DOHH2 (cell line): ENCODE measurements at regions not wholly inside any gene's neighbourhood (a gene's known extent, or its start where the extent isn't known, plus 50 kb on each side); places are given as distances from the start of the nearest gene placed in this dataset.

ENCODE experiments used
- H3F3A ChIP-seq: fragments of 200-600 bp; sonication (generic), shearing (Covaris generic); 2 replicates; pipeline ENCODE4 v1.6.0; 2016; ENCODE audit warnings: antibody characterized with exemption, mild to moderate bottlenecking; ENCODE audit not compliant: control insufficient read depth, insufficient read depth
- H3K27ac ChIP-seq: fragments of 200-600 bp; sonication (generic); 2 replicates; pipeline ENCODE4 v1.5.1; 2014; ENCODE audit warnings: low read depth, mild to moderate bottlenecking, low read length, moderate library complexity
- H3K27me3 ChIP-seq: fragments of 200-600 bp; sonication (generic); 2 replicates; pipeline ENCODE4 v1.6.1; 2014; ENCODE audit warnings: mild to moderate bottlenecking, low read length, mixed read lengths; ENCODE audit not compliant: control insufficient read depth
- H3K36me3 ChIP-seq: fragments of 200-600 bp; sonication (generic); 2 replicates; pipeline ENCODE4 v1.6.1; 2014; ENCODE audit warnings: mild to moderate bottlenecking, low read length, moderate library complexity, mixed read lengths; ENCODE audit not compliant: control insufficient read depth
- H3K4me1 ChIP-seq: fragments of 200-600 bp; sonication (generic); 2 replicates; pipeline ENCODE4 v1.6.1; 2014; ENCODE audit warnings: mild to moderate bottlenecking, low read length, mixed read lengths; ENCODE audit not compliant: control insufficient read depth
- H3K4me2 ChIP-seq: fragments of 200-600 bp; sonication (generic); 2 replicates; pipeline ENCODE4 v1.6.0; 2014; ENCODE audit warnings: mild to moderate bottlenecking, low read length, moderate library complexity
- H3K4me3 ChIP-seq: fragments of 200-600 bp; sonication (generic); 2 replicates; pipeline ENCODE4 v1.5.1; 2014; ENCODE audit warnings: mild to moderate bottlenecking, low read length, mixed read lengths
- H3K79me2 ChIP-seq: fragments of 200-600 bp; sonication (generic); 2 replicates; pipeline ENCODE4 v1.6.1; 2014; ENCODE audit warnings: mild to moderate bottlenecking, low read length, mixed read lengths; ENCODE audit not compliant: control insufficient read depth
- H3K9me2 ChIP-seq: fragments of 200-600 bp; sonication (generic); replicated peaks from 2 replicates; pipeline ENCODE4 v1.6.1; 2014; ENCODE audit warnings: mild to moderate bottlenecking, low read length, mixed read lengths; ENCODE audit not compliant: control insufficient read depth
- H3K9me3 ChIP-seq: fragments of 200-600 bp; sonication (generic); 2 replicates; pipeline ENCODE4 v1.6.1; 2014; ENCODE audit warnings: antibody characterized with exemption, low read length, mixed read lengths; ENCODE audit not compliant: control insufficient read depth, insufficient read depth
- H4K20me1 ChIP-seq: fragments of 200-600 bp; sonication (generic); 2 replicates; pipeline ENCODE4 v1.6.0; 2014; ENCODE audit warnings: low read depth, mild to moderate bottlenecking, antibody characterized with exemption, low read length, moderate library complexity; ENCODE audit not compliant: control insufficient read depth, insufficient read depth
- EZH2phosphoT487 ChIP-seq: fragments of 200-600 bp; sonication (generic); IDR thresholded peaks from 2 replicates; pipeline ENCODE4 v1.6.1; 2017; ENCODE audit warnings: borderline replicate concordance, mild to moderate bottlenecking, antibody characterized with exemption, low read length, moderate library complexity, mixed read lengths
- TF ChIP-seq, protein P1 (sequence below): fragments of 200-600 bp; sonication (generic); IDR thresholded peaks from one replicate; pipeline ENCODE4 v1.5.1; 2014; ENCODE audit warnings: antibody characterized with exemption, mild to moderate bottlenecking, low read depth, low read length; ENCODE audit not compliant: poor library complexity, severe bottlenecking

- Histone ChIP-seq H3K4me1 (peaks cover 12% of the 10 kb centered on the region), H3K27ac (no peak overlapping the region), H3K36me3 (no peaks in the 10 kb centered on the region), H3F3A (no peaks in the 10 kb centered on the region), H3K9me3 (peaks cover 2% of the 10 kb centered on the region; the same call in 1 of the 2 replicates), H3K79me2 (no peaks in the 10 kb centered on the region), H3K4me2 (peak overlapping the region; percentile 13; the same call in 1 of the 2 replicates), H3K4me3 (no peak overlapping the region), H3K27me3 (no peaks in the 10 kb centered on the region), H3K9me2 (no peaks in the 10 kb centered on the region), H4K20me1 (no peaks in the 10 kb centered on the region)
- TF ChIP-seq EZH2phosphoT487, result no peak
- TF ChIP-seq, protein P1, sequence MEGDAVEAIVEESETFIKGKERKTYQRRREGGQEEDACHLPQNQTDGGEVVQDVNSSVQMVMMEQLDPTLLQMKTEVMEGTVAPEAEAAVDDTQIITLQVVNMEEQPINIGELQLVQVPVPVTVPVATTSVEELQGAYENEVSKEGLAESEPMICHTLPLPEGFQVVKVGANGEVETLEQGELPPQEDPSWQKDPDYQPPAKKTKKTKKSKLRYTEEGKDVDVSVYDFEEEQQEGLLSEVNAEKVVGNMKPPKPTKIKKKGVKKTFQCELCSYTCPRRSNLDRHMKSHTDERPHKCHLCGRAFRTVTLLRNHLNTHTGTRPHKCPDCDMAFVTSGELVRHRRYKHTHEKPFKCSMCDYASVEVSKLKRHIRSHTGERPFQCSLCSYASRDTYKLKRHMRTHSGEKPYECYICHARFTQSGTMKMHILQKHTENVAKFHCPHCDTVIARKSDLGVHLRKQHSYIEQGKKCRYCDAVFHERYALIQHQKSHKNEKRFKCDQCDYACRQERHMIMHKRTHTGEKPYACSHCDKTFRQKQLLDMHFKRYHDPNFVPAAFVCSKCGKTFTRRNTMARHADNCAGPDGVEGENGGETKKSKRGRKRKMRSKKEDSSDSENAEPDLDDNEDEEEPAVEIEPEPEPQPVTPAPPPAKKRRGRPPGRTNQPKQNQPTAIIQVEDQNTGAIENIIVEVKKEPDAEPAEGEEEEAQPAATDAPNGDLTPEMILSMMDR, result no peak
Measured at GRCh38 chr14:39763402-39763890, 331.2 kb upstream of the FBXO33 start.

DNA sequence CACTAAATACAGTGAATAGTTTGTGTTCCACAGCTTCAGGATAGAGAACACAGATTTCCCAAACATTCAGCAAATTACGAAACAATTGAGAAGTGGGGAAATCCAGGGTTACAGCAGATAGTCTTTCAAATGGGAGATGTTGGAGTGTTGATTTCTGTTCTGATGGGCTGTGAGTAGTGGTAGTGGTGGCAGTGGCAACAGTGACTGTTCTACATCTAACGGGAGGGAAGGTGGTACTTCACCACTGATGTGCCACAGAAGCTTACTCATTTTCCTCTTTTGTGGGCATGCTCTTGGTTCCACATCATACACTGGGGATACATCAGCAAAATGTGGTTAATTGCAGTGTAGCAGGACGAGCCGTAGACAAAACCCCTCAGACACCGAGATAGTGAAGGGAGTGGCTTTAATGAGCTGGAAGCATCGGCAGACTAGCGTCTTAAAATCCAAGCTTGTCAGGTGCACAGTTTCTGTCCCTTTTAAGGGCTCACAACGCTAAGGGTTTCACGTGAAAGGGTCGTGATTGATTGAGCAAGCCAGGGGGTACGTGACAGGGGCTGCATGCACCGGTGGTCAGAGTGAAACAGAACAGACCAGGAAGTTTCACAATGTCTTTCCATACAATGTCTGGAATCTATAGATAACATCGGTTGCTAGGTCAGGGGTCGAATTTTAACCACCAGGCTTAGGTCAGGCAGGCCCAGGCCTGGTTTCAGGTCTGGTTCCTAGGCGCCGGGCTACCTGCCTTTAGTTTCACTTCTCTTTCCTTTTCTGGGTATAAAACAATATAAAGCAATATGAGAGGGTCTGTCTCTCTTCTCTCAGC is 330.6 kb upstream of the FBXO33 start:
- no peak overlapping the region for H3K27ac ChIP-seq
- H3K79me2 ChIP-seq, result no peaks in the 10 kb centered on the region
- peaks cover 12% of the 10 kb centered on the region for H3K4me1 ChIP-seq
- H3K4me3 ChIP-seq, result 0 out of 2 replicates have a peak overlapping the region, but pooled peaks have one; percentile 7
- no peaks in the 10 kb centered on the region for H3K9me2 ChIP-seq
- TF ChIP-seq, protein P1, result no peak
- TF ChIP-seq EZH2phosphoT487, result no peak
- no peaks in the 10 kb centered on the region for H3F3A ChIP-seq
- no peaks in the 10 kb centered on the region for H4K20me1 ChIP-seq
- H3K36me3 ChIP-seq, result no peaks in the 10 kb centered on the region
- H3K27me3 ChIP-seq, result no peaks in the 10 kb centered on the region
- peak overlapping the region; percentile 13 for H3K4me2 ChIP-seq
- peaks cover 2% of the 10 kb centered on the region; the same call in 1 of the 2 replicates for H3K9me3 ChIP-seq

DNA sequence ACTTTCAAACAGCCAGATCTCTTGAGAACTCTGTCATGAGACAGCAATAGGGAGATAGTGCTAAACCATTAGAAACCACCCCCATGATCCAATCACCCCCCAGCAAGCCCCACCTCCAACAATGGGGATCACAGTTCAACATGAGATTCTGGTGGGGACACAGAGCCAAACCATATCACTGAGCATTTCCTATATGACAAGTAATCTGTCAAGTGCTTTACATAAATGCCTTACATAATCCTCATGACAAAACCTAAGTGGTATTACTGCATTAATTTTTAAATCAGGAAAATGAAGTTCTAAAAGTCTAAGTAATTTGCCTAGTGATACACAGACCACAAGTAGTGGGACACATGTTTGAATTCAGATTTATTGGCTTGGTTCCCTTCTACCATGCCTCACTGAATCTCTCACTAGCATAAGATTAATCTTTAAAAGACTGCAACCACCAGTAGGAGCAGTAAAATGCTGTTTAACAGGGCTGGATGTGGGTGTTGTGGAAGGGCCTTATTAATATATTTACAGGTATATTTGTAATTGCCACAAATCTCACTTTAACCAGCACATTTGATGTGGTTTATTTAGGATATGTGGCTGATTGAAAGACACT is 323.1 kb upstream of the FBXO33 start:
- no peaks in the 10 kb centered on the region for H3K27me3 ChIP-seq
- H3K4me2 ChIP-seq, result no peak overlapping the region
- H3K36me3 ChIP-seq, result no peaks in the 10 kb centered on the region
- no peaks in the 10 kb centered on the region for H3K9me2 ChIP-seq
- TF ChIP-seq, protein P1, result no peak
- no peak for TF ChIP-seq EZH2phosphoT487
- no peak overlapping the region for H3K27ac ChIP-seq
- no peaks in the 10 kb centered on the region for H4K20me1 ChIP-seq
- no peaks in the 10 kb centered on the region for H3F3A ChIP-seq
- no peaks in the 10 kb centered on the region for H3K9me3 ChIP-seq
- H3K79me2 ChIP-seq, result no peaks in the 10 kb centered on the region
- H3K4me3 ChIP-seq, result no peak overlapping the region
- H3K4me1 ChIP-seq, result no peaks in the 10 kb centered on the region
